HepG2 (cell line): ENCODE measurements at regions not wholly inside any gene's neighbourhood (a gene's known extent, or its start where the extent isn't known, plus 50 kb on each side); places are given as distances from the start of the nearest gene placed in this dataset.

Source experiments
- ATAC-seq: fragments of 200-7000 bp; cut with Tn5 transposase; 3 replicates; pipeline ENCODE4 v1.9.1; 2020; ENCODE audit warnings: mild to moderate bottlenecking, moderate library complexity
- BruUV-seq: library from RNA; stranded (reverse); fragments of 400-500 nt; replicated peaks from 2 replicates; lab custom pipeline; 2021; lab: Mats Ljungman, UMichigan
- CTCF ChIA-PET: fragments of 300-600 bp; formaldehyde crosslinking; extraction: SDS; loops from one replicate; lab custom pipeline; 2021; ENCODE audit warnings: low total read pairs, inconsistent platforms, low intra/inter-chr PET ratio; lab: Yijun Ruan, JAX
- POLR2A ChIA-PET: fragments of 350-600 bp; sonication (Branson Sonifier 250); formaldehyde crosslinking; loops from one replicate; lab custom pipeline; 2020; ENCODE audit warnings: antibody characterized with exemption, inconsistent platforms; lab: Yijun Ruan, JAX
- DNase-seq: peaks from one replicate; pipeline ENCODE4 v3.0.0-alpha.2; 2015; ENCODE audit warnings: low spot score
- FAIRE-seq: peaks from 3 replicates; lab custom pipeline; 2011; peaks lifted over from hg19 to GRCh38; lab: Jason Lieb, UNC
- H2AFZ ChIP-seq: one replicate; pipeline ENCODE4 v1.6.1; 2011; ENCODE audit warnings: low read length, inconsistent platforms
- H3K27ac ChIP-seq: fragments of 300-600 bp; 3 replicates; pipeline ENCODE4 v1.8.0; 2011; ENCODE audit warnings: mixed run types, mild to moderate bottlenecking, mixed read lengths, low read length, inconsistent platforms; ENCODE audit not compliant: insufficient read depth; ENCODE audit errors: extremely low read length
- H3K27me3 ChIP-seq, 2 experiments: fragments of 200-600 bp in 1 of 2; 2 replicates in 1 of 2; 3 replicates in 1 of 2; pipeline versions ENCODE4 v1.6.0 to v1.8.0; 2011; ENCODE audit warnings: low read length in 2 of 2, mild to moderate bottlenecking in 2 of 2, moderate library complexity in 2 of 2, inconsistent platforms in 1 of 2; ENCODE audit not compliant: insufficient read depth in 2 of 2, control insufficient read depth in 1 of 2
- H3K36me3 ChIP-seq, 2 experiments: fragments of 200-600 bp in 1 of 2; replicated peaks in 1 of 2; 2 replicates in 1 of 2; 3 replicates in 1 of 2; pipeline versions ENCODE4 v1.5.1 to v1.8.0; 2011; ENCODE audit warnings: low read length in 2 of 2, inconsistent platforms in 1 of 2; ENCODE audit not compliant: insufficient read depth in 2 of 2, control insufficient read depth in 1 of 2
- H3K4me1 ChIP-seq: 2 replicates; pipeline ENCODE4 v1.5.1; 2012; ENCODE audit warnings: low read length, inconsistent platforms; ENCODE audit not compliant: insufficient read depth
- H3K4me2 ChIP-seq: 2 replicates; pipeline ENCODE4 v1.6.0; 2011; ENCODE audit warnings: low read depth, low read length, inconsistent platforms
- H3K4me3 ChIP-seq, 3 experiments: fragments of 200-600 bp in 1 of 3; sonication (generic), shearing (Covaris generic) in 1 of 3; replicated peaks in 1 of 3; 2 replicates each; pipeline ENCODE4 v1.5.1; 2011 to 2016; ENCODE audit warnings: low read length in 3 of 3, inconsistent platforms in 2 of 3, low read depth in 2 of 3, mild to moderate bottlenecking in 2 of 3, control low read depth in 1 of 3, mixed read lengths in 1 of 3; ENCODE audit not compliant: insufficient read depth in 1 of 3
- H3K79me2 ChIP-seq: one replicate; pipeline ENCODE4 v1.6.1; 2011; ENCODE audit warnings: low read length, inconsistent platforms; ENCODE audit not compliant: insufficient read depth
- H3K9ac ChIP-seq: 2 replicates; pipeline ENCODE4 v1.6.0; 2011; ENCODE audit warnings: mild to moderate bottlenecking, low read depth, low read length, inconsistent platforms; ENCODE audit not compliant: insufficient read depth
- H3K9me3 ChIP-seq: 2 replicates; pipeline ENCODE4 v1.5.1; 2012; ENCODE audit warnings: mild to moderate bottlenecking, low read length
- H4K20me1 ChIP-seq: 2 replicates; pipeline ENCODE4 v1.6.0; 2011; ENCODE audit warnings: inconsistent platforms, mild to moderate bottlenecking, low read length, moderate library complexity; ENCODE audit not compliant: insufficient read depth
- PAXIP1 ChIP-seq: sonication (generic); formaldehyde crosslinking; conservative IDR thresholded peaks from 2 replicates; pipeline ENCODE4 v1.4.0; 2020; ENCODE audit warnings: mild to moderate bottlenecking, missing genetic modification reagents, moderate library complexity
- ZBTB14 ChIP-seq: sonication (generic); formaldehyde crosslinking; IDR thresholded peaks from 2 replicates; pipeline ENCODE4 v1.4.0; 2020; ENCODE audit warnings: missing genetic modification reagents
- ZKSCAN8 ChIP-seq: IDR thresholded peaks from 2 replicates; pipeline ENCODE4 v1.6.1; 2016; ENCODE audit warnings: borderline replicate concordance, missing genetic modification reagents, missing compliant biosample characterization
- WGBS: methylation state at CpG from one replicate; pipeline ENCODE4 v1.1.6; 2017; ENCODE audit warnings: low lambda C conversion rate; 5-methylcytosine and 5-hydroxymethylcytosine counted together
- in situ Hi-C: cut with HindIII; loops from 2 replicates; pipeline ENCODE4 v1.10.0; 2017; ENCODE audit warnings: low pct_unique_long_range_greater_than_20kb; ENCODE audit not compliant: extremely low pct_ligation_motif_present
- intact Hi-C: fragments of 100-400 bp; cut with micrococcal nuclease; formaldehyde crosslinking; loops from one replicate; pipeline ENCODE4 v1.10.0; 2022; ENCODE audit not compliant: unreplicated experiment
- TF ChIP-seq, protein P1 (sequence below): sonication (generic); formaldehyde crosslinking; IDR thresholded peaks from 2 replicates; pipeline ENCODE4 v1.4.0; 2020; ENCODE audit warnings: mild to moderate bottlenecking, missing genetic modification reagents

GRCh38 chr3:181899702-181900101 is 188.0 kb downstream of the SOX2 start:
- Histone ChIP-seq H3K27ac (no peak overlapping the region), H3K36me3 (no peaks in the 10 kb centered on the region), H3K27me3 (no peaks in the 10 kb centered on the region), H3K4me1 (no peaks in the 10 kb centered on the region), H2AFZ (no peak overlapping the region), H4K20me1 (no peaks in the 10 kb centered on the region), H3K4me3 (no peak overlapping the region), H3K9ac (no peak overlapping the region), H3K4me2 (no peak overlapping the region), H3K9me3 (no peaks in the 10 kb centered on the region), H3K79me2 (no peaks in the 10 kb centered on the region)
- BruUV-seq: no TSS peak
- 0% methylated on average over 1 of the region's 1 CpG for WGBS
- ChIA-PET POLR2A (no interaction called here), CTCF (no interaction called here)
- FAIRE-seq: no peak
- DNase-seq: no peak
- TF ChIP-seq PAXIP1 (CRISPR knock-in tag) (no peak), ZBTB14 (CRISPR knock-in tag) (no peak), ZKSCAN8 (no peak)
- TF ChIP-seq, protein P1, sequence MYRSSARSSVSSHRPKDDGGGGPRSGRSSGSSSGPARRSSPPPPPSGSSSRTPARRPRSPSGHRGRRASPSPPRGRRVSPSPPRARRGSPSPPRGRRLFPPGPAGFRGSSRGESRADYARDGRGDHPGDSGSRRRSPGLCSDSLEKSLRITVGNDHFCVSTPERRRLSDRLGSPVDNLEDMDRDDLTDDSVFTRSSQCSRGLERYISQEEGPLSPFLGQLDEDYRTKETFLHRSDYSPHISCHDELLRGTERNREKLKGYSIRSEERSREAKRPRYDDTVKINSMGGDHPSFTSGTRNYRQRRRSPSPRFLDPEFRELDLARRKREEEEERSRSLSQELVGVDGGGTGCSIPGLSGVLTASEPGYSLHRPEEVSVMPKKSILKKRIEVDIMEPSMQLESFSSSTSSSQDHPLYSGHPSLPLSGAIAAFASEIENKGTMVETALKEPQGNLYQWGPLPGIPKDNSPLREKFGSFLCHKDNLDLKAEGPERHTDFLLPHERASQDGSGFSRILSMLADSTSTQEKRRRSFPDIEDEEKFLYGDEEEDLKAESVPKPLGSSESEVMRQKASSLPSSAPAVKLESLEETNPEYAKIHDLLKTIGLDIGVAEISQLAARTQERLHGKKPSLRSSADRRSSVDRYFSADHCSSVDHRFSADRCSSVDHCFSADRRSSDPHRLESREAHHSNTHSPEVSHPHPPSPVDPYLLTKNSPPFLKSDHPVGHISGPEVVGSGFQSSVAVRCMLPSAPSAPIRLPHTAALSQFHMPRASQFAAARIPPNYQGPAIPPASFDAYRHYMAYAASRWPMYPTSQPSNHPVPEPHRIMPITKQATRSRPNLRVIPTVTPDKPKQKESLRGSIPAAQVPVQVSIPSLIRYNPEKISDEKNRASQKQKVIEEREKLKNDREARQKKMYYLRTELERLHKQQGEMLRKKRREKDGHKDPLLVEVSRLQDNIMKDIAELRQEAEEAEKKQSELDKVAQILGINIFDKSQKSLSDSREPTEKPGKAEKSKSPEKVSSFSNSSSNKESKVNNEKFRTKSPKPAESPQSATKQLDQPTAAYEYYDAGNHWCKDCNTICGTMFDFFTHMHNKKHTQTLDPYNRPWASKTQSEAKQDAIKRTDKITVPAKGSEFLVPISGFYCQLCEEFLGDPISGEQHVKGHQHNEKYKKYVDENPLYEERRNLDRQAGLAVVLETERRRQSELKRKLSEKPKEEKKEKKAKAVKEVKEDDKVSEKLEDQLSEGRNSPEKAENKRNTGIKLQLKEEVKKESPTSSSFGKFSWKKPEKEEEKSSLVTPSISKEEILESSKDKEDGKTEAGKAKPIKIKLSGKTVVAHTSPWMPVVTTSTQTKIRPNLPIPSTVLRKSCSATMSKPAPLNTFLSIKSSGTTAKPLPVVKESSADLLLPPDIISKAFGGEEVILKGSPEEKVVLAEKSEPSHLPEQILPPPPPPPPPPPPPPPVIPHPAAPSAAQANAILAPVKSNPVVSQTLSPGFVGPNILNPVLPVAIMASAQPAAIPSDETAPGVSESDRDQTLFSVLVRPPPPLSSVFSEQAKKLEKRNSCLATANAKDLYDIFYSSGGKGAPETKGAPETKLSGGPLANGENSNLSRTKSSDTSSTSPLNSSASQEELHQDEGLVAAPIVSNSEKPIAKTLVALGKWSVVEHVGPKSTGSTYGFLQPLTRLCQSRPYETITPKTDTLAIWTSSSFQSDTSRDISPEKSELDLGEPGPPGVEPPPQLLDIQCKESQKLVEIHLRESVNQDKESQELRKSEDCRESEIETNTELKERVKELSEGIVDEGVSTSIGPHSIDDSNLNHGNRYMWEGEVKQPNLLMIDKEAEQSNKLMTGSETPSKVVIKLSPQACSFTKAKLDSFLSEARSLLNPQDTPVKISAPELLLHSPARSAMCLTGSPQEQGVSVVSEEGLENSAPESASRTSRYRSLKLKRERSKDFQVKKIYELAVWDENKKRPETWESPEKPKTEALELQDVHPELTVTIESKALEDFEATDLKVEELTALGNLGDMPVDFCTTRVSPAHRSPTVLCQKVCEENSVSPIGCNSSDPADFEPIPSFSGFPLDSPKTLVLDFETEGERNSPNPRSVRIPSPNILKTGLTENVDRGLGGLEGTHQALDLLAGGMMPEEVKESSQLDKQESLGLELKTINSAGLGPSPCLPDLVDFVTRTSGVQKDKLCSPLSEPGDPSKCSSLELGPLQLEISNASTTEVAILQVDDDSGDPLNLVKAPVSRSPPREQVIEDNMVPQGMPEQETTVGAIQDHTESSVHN (CRISPR knock-in tag): no peak
- intact Hi-C loops (loop anchor here (10.0 kb wide), 1 partner anchor 195 kb away; no protein-coding TSS in a partner anchor), in situ Hi-C loops (no loop called here)
- ATAC-seq: no peak
